Transverse colon (tissue), 4 donors: ENCODE measurements at regions not wholly inside any gene's neighbourhood (a gene's known extent, or its start where the extent isn't known, plus 50 kb on each side); places are given as distances from the start of the nearest gene placed in this dataset.

Experiments
- DNase-seq: peaks from one replicate; pipeline ENCODE4 v3.0.0-alpha.2; 2019
- H3K27ac ChIP-seq, 4 donors: fragments of 200-600 bp; sonication (generic); 2 replicates each; pipeline ENCODE4 v1.5.1; 2016 to 2018; ENCODE audit warnings: inconsistent platforms in 4 of 4
- H3K27me3 ChIP-seq: fragments of 200-600 bp; sonication (generic); 2 replicates; pipeline ENCODE4 v1.5.1; 2017; ENCODE audit warnings: inconsistent platforms
- H3K36me3 ChIP-seq, 4 donors: fragments of 200-600 bp; sonication (generic); 2 replicates each; pipeline ENCODE4 v1.5.1; 2017 to 2019; ENCODE audit warnings: inconsistent platforms in 4 of 4
- H3K4me1 ChIP-seq, 4 donors: fragments of 200-600 bp; sonication (generic); 2 replicates each; pipeline ENCODE4 v1.5.1; 2017 to 2020; ENCODE audit warnings: inconsistent platforms in 4 of 4
- H3K4me3 ChIP-seq, 4 donors: fragments of 200-600 bp; sonication (generic); 1 replicate in 1 of 4; 2 replicates in 3 of 4; pipeline versions ENCODE4 v1.5.1 to v1.6.1; 2017 to 2019; ENCODE audit warnings: inconsistent platforms in 4 of 4
- H3K9me3 ChIP-seq, 2 donors: fragments of 200-600 bp; sonication (generic); 2 replicates each; pipeline ENCODE4 v1.5.1; 2017 to 2019; ENCODE audit warnings: inconsistent platforms in 2 of 2
- EP300 ChIP-seq: sonication (generic); formaldehyde crosslinking; IDR thresholded peaks from one replicate; pipeline ENCODE4 v1.6.1; 2017; ENCODE audit warnings: antibody characterized with exemption, low read depth
- POLR2A ChIP-seq: fragments of 450-650 bp; IDR thresholded peaks from one replicate; pipeline ENCODE4 v1.6.1; 2016; ENCODE audit warnings: antibody characterized with exemption, mild to moderate bottlenecking, moderate library complexity
- POLR2AphosphoS5 ChIP-seq, 3 donors: sonication (generic); formaldehyde crosslinking; IDR thresholded peaks; one replicate each; pipeline ENCODE4 v1.6.1; 2016; ENCODE audit warnings: antibody characterized with exemption in 3 of 3
- WGBS, 2 donors: methylation state at CpG; one replicate each; pipeline ENCODE4 v1.1.5; 2018; ENCODE audit warnings: low coverage in 1 of 2; 5-methylcytosine and 5-hydroxymethylcytosine counted together
- in situ Hi-C, 4 donors: fragments of 200-750 bp; cut with MboI; loops; one replicate each; pipeline versions ENCODE4 v1.15.0 to v1.15.1; 2017; ENCODE audit warnings: low sequenced_read_pairs in 3 of 4, low pct_ligation_motif_present in 1 of 4, low pct_unique_long_range_greater_than_20kb in 1 of 4
- intact Hi-C: fragments of 100-400 bp; cut with DNase I; formaldehyde crosslinking; loops from one replicate; pipeline ENCODE4 v1.15.1; 2023; ENCODE audit warnings: low total_unique reads
- TF ChIP-seq, protein P1 (sequence below), 5 experiments: fragments of 200-600 bp in 3 of 5; fragments of 450-650 bp in 2 of 5; sonication (generic) in 3 of 5; IDR thresholded peaks; 1 replicate in 2 of 5; 2 replicates in 3 of 5; pipeline ENCODE4 v1.5.1; 2016 to 2017; ENCODE audit warnings: antibody characterized with exemption in 5 of 5, inconsistent platforms in 3 of 5, mild to moderate bottlenecking in 2 of 5, moderate library complexity in 1 of 5

DNA sequence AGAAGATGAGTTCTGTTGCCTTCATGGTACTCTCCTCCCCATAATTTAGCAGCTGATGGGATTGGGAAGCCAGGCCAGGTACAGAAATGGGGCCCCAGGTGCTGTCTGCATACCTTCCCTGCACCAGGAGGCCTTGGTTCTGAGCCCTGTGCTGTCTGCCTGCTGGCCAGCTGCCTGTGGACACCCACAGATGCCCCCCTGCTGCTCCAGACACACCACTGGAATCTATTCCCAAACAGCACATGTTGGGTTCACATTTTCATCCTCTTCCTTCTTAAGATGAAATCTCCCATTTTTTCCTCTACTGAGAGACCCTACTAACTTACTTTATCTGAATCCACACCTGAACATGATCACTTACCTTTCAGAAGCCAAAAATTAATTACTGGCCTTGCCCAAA lies 152.0 kb upstream of the CCDC68 start:
- Histone ChIP-seq H3K36me3 (no peaks in the 10 kb centered on the region), H3K27ac (no peak overlapping the region), H3K4me1 (no peaks in the 10 kb centered on the region), H3K27me3 (no peaks in the 10 kb centered on the region), H3K9me3 (no peaks in the 10 kb centered on the region), H3K4me3 (no peak overlapping the region)
- intact Hi-C loops: loop anchor here (10.0 kb wide), 1 partner anchor 1464 kb away; no protein-coding TSS in a partner anchor
- in situ Hi-C loops: loop anchor here in 1 of 4 donors (25.0 kb wide), 1 partner anchor 99 kb away; no protein-coding TSS in a partner anchor
- no peak for DNase-seq
- TF ChIP-seq POLR2A (no peak), POLR2AphosphoS5 (IDR thresholded peaks at IDR 0.05) (no peak), EP300 (no peak)
- TF ChIP-seq, protein P1, sequence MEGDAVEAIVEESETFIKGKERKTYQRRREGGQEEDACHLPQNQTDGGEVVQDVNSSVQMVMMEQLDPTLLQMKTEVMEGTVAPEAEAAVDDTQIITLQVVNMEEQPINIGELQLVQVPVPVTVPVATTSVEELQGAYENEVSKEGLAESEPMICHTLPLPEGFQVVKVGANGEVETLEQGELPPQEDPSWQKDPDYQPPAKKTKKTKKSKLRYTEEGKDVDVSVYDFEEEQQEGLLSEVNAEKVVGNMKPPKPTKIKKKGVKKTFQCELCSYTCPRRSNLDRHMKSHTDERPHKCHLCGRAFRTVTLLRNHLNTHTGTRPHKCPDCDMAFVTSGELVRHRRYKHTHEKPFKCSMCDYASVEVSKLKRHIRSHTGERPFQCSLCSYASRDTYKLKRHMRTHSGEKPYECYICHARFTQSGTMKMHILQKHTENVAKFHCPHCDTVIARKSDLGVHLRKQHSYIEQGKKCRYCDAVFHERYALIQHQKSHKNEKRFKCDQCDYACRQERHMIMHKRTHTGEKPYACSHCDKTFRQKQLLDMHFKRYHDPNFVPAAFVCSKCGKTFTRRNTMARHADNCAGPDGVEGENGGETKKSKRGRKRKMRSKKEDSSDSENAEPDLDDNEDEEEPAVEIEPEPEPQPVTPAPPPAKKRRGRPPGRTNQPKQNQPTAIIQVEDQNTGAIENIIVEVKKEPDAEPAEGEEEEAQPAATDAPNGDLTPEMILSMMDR (IDR thresholded peaks at IDR 0.05): no peak

DNA sequence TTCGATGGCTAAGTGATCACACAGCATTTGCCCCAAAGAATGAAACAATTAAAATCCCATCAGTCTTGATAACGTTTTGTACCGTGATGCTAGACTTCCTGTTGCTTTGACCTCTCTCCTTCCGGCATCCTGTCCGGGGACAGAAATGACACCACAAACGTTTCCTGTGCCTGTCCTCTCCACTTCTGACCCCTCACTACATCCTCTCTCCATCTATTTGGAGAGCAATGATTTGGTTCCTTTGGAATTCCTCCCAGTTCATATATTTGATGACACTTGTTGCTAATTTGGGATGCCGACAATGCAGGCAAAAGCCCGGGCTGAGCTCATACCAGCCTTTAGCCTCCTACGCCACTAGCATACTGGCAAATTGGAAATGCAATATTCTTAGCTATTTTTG lies 151.2 kb upstream of the CCDC68 start:
- Histone ChIP-seq H3K4me1 (no peaks in the 10 kb centered on the region), H3K27ac (no peak overlapping the region), H3K4me3 (no peak overlapping the region), H3K27me3 (no peaks in the 10 kb centered on the region), H3K36me3 (no peaks in the 10 kb centered on the region), H3K9me3 (no peaks in the 10 kb centered on the region)
- WGBS, 2 donors: 70 to 71% methylated on average over 9 of the region's 9 CpGs
- TF ChIP-seq, protein P1 (IDR thresholded peaks at IDR 0.05): no peak
- TF ChIP-seq EP300 (no peak), POLR2AphosphoS5 (IDR thresholded peaks at IDR 0.05) (no peak), POLR2A (no peak)
- in situ Hi-C loops: loop anchor here in 1 of 4 donors (25.0 kb wide), 1 partner anchor 98 kb away; no protein-coding TSS in a partner anchor
- intact Hi-C loops: loop anchor here (10.0 kb wide), 1 partner anchor 1464 kb away; no protein-coding TSS in a partner anchor
- DNase-seq: no peak

DNA sequence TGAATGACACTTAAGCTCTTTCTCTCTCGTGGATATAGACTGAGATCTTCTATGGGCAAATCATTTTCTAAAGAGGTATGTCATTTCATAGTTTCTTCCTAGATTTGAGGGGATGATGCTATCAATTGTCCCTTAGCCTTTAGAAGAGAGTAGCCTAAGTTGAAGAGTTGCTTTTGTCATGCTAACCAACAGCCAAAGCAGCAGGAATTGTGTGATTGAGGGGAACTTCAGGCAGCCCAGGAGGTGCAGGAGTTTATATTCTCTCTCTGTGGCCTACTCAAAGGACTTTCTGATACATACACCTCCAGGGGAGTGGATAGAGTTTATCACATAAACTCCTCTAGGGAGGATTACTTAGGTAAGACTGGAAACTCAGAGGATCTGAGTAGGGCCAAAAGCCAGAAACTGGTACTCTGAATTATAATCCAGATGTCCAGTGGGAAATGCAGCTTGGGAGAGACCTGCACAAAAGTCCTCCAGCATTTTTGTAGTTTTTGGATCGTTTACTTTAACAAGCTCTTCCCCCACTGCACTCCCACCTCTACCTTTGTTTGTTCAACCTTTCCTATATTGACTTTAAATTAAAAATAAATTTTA lies 150.7 kb upstream of the CCDC68 start:
- Histone ChIP-seq H3K4me1 (no peaks in the 10 kb centered on the region), H3K4me3 (no peak overlapping the region), H3K36me3 (no peaks in the 10 kb centered on the region), H3K27me3 (no peaks in the 10 kb centered on the region), H3K9me3 (no peaks in the 10 kb centered on the region), H3K27ac (no peak overlapping the region)
- intact Hi-C loops (loop anchor here (10.0 kb wide), 1 partner anchor 1465 kb away; no protein-coding TSS in a partner anchor), in situ Hi-C loops (loop anchor here in 1 of 4 donors (25.0 kb wide), 1 partner anchor 98 kb away; no protein-coding TSS in a partner anchor)
- TF ChIP-seq, protein P1 (IDR thresholded peaks at IDR 0.05): no peak
- TF ChIP-seq POLR2AphosphoS5 (IDR thresholded peaks at IDR 0.05): no peak
- TF ChIP-seq EP300: no peak
- no peak for TF ChIP-seq POLR2A
- WGBS, 2 donors: 71 to 90% methylated on average over 2 of the region's 2 CpGs
- no peak for DNase-seq

DNA sequence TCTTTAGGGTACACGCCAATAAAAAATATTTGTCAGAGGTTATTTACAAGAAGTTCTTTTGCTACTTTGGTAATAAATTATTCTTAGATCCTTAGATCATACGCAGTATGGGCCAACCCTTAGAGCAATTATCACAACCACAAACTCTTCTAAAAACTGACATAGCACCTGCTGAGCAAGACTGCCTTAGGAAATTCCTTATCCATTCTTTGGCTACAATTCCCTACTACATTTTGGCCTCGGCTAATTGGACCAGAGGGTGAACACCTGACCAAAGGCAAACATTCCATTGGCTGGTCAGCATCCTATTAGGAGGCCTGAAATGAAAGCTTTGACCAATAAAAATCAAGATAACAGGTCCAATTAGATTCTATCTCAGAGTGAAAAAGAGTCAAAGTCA lies 147.6 kb upstream of the CCDC68 start:
- TF ChIP-seq EP300 (no peak), POLR2AphosphoS5 (IDR thresholded peaks at IDR 0.05) (no peak), POLR2A (no peak)
- TF ChIP-seq, protein P1 (IDR thresholded peaks at IDR 0.05): no peak
- DNase-seq: no peak
- H3K4me3 ChIP-seq: no peak overlapping the region
- 79 to 82% methylated on average over 3 of the region's 3 CpGs for WGBS, 2 donors
- H3K27me3 ChIP-seq: no peaks in the 10 kb centered on the region
- H3K9me3 ChIP-seq: no peaks in the 10 kb centered on the region
- in situ Hi-C loops (loop anchor here in 1 of 4 donors (25.0 kb wide), 1 partner anchor 95 kb away; no protein-coding TSS in a partner anchor), intact Hi-C loops (no loop called here)
- no peaks in the 10 kb centered on the region for H3K36me3 ChIP-seq
- no peak overlapping the region for H3K27ac ChIP-seq
- H3K4me1 ChIP-seq: no peaks in the 10 kb centered on the region
